HepG2 (cell line): ENCODE measurements at regions not wholly inside any gene's neighbourhood (a gene's known extent, or its start where the extent isn't known, plus 50 kb on each side); places are given as distances from the start of the nearest gene placed in this dataset.

Source experiments
- ATF2 ChIP-seq: sonication (generic); formaldehyde crosslinking; IDR thresholded peaks from 2 replicates; pipeline ENCODE4 v1.4.0; 2020; ENCODE audit warnings: missing genetic modification reagents
- CBFB ChIP-seq: sonication (generic); formaldehyde crosslinking; IDR thresholded peaks from 2 replicates; pipeline ENCODE4 v1.4.0; 2020; ENCODE audit warnings: missing genetic modification reagents
- CEBPB ChIP-seq: IDR thresholded peaks from 2 replicates; pipeline ENCODE4 v1.6.1; 2011; ENCODE audit warnings: low read depth, low read length, improper control_type of control experiment, borderline replicate concordance
- IRF2 ChIP-seq: IDR thresholded peaks from 2 replicates; pipeline ENCODE4 v1.6.1; 2018; ENCODE audit warnings: missing genetic modification reagents, missing compliant biosample characterization
- ISL2 ChIP-seq: sonication (generic); formaldehyde crosslinking; IDR thresholded peaks from 2 replicates; pipeline ENCODE4 v1.5.0; 2020; ENCODE audit warnings: missing genetic modification reagents
- KLF15 ChIP-seq: sonication (generic); formaldehyde crosslinking; IDR thresholded peaks from 2 replicates; pipeline ENCODE4 v1.8.1; 2023; ENCODE audit warnings: borderline replicate concordance, mild to moderate bottlenecking, inconsistent platforms, missing genetic modification reagents, mixed read lengths
- KMT2B ChIP-seq: IDR thresholded peaks from 2 replicates; pipeline ENCODE4 v1.6.1; 2016; ENCODE audit warnings: missing genetic modification reagents, missing compliant biosample characterization
- NR2C2 ChIP-seq: sonication (generic); formaldehyde crosslinking; IDR thresholded peaks from 2 replicates; pipeline ENCODE4 v1.4.0; 2020; ENCODE audit warnings: missing genetic modification reagents, mild to moderate bottlenecking, moderate library complexity, borderline replicate concordance
- PAX8 ChIP-seq: sonication (generic); formaldehyde crosslinking; IDR thresholded peaks from 2 replicates; pipeline ENCODE4 v1.8.0; 2022; ENCODE audit warnings: mild to moderate bottlenecking, missing genetic modification reagents, borderline replicate concordance
- PLRG1 ChIP-seq: fragments of 450-650 bp; conservative IDR thresholded peaks from 2 replicates; pipeline ENCODE4 v1.6.1; 2016
- SNAPC4 ChIP-seq: sonication (generic); formaldehyde crosslinking; IDR thresholded peaks from 2 replicates; pipeline ENCODE4 v1.4.0; 2020; ENCODE audit warnings: mild to moderate bottlenecking, missing genetic modification reagents
- SOX13 ChIP-seq, 3 experiments: fragments of 450-650 bp in 1 of 3; sonication (generic) in 1 of 3; formaldehyde crosslinking in 1 of 3; IDR thresholded peaks in 2 of 3; conservative IDR thresholded peaks in 1 of 3; 2 replicates each; pipeline versions ENCODE4 v1.5.0 to v1.6.1; 2016 to 2020; ENCODE audit warnings: antibody characterized with exemption in 1 of 3, mild to moderate bottlenecking in 1 of 3, missing compliant biosample characterization in 1 of 3, missing genetic modification reagents in 1 of 3, moderate library complexity in 1 of 3
- SYNCRIP ChIP-seq: fragments of 200-400 bp; formaldehyde crosslinking; IDR thresholded peaks from 2 replicates; pipeline ENCODE4 v1.6.1; 2018; ENCODE audit warnings: mild to moderate bottlenecking, low read depth, low read length; ENCODE audit not compliant: insufficient read depth
- TEAD3 ChIP-seq: optimal IDR thresholded peaks from 2 replicates; pipeline ENCODE3; 2016; ENCODE audit warnings: borderline replicate concordance
- TFDP2 ChIP-seq: sonication (generic); formaldehyde crosslinking; IDR thresholded peaks from 2 replicates; pipeline ENCODE4 v1.4.0; 2020; ENCODE audit warnings: missing genetic modification reagents
- ZKSCAN8 ChIP-seq: IDR thresholded peaks from 2 replicates; pipeline ENCODE4 v1.6.1; 2016; ENCODE audit warnings: borderline replicate concordance, missing genetic modification reagents, missing compliant biosample characterization
- ZNF136 ChIP-seq: sonication (generic); formaldehyde crosslinking; IDR thresholded peaks from 2 replicates; pipeline ENCODE4 v1.8.1; 2022; ENCODE audit warnings: low read depth, mild to moderate bottlenecking, moderate library complexity, missing genetic modification reagents
- ZNF337 ChIP-seq: sonication (generic); formaldehyde crosslinking; IDR thresholded peaks from 2 replicates; pipeline ENCODE4 v1.5.1; 2020; ENCODE audit warnings: missing genetic modification reagents, low read depth, mild to moderate bottlenecking, borderline replicate concordance
- ZNF350 ChIP-seq: sonication (generic); formaldehyde crosslinking; IDR thresholded peaks from 2 replicates; pipeline ENCODE4 v1.4.0; 2020; ENCODE audit warnings: mild to moderate bottlenecking, low read depth, missing genetic modification reagents, borderline replicate concordance
- ZNF510 ChIP-seq: sonication (generic); formaldehyde crosslinking; IDR thresholded peaks from 2 replicates; pipeline ENCODE4 v1.4.0; 2020; ENCODE audit warnings: low read depth, mild to moderate bottlenecking, missing genetic modification reagents
- ZNF567 ChIP-seq: sonication (generic); formaldehyde crosslinking; IDR thresholded peaks from 2 replicates; pipeline ENCODE4 v1.8.1; 2023; ENCODE audit warnings: mild to moderate bottlenecking, missing genetic modification reagents, borderline replicate concordance
- ZNF768 ChIP-seq: sonication (generic); formaldehyde crosslinking; IDR thresholded peaks from 2 replicates; pipeline ENCODE4 v1.4.0; 2020; ENCODE audit warnings: missing genetic modification reagents
- ZNF773 ChIP-seq: sonication (generic); formaldehyde crosslinking; IDR thresholded peaks from 2 replicates; pipeline ENCODE4 v1.4.0; 2020; ENCODE audit warnings: missing genetic modification reagents, borderline replicate concordance

GRCh38 chr15:53197426-53197839, 407.3 kb upstream of the ONECUT1 start (continued):
- TF ChIP-seq SOX13 (IDR thresholded peaks at IDR 0.05) (no peak), SOX13 (CRISPR knock-in tag; conservative IDR thresholded peaks at IDR 0.05 in 1 of 2, IDR thresholded peaks at IDR 0.05 in 1 of 2) (peak in 1 of 2 experiments; percentile 47; a peak in 1 of 4 replicates), ZNF136 (CRISPR knock-in tag) (no peak), TEAD3 (peak; percentile 99), NR2C2 (CRISPR knock-in tag) (no peak), PAX8 (CRISPR knock-in tag) (no peak), KMT2B (CRISPR knock-in tag) (0 out of 2 replicates have a peak, but pooled peaks have one; percentile 48), SNAPC4 (CRISPR knock-in tag) (no peak), KLF15 (CRISPR knock-in tag) (no peak), CEBPB (no peak), PLRG1 (no peak), ZKSCAN8 (CRISPR knock-in tag) (no peak; the same call in 1 of the 2 replicates), ISL2 (peak; percentile 63; the same call in 1 of the 2 replicates), ZNF768 (CRISPR knock-in tag) (peak; percentile 44; the same call in 1 of the 2 replicates), ZNF350 (CRISPR knock-in tag) (0 out of 2 replicates have a peak, but pooled peaks have one; percentile 33), ZNF567 (CRISPR knock-in tag) (no peak), IRF2 (CRISPR knock-in tag) (no peak), ZNF510 (no peak), ZNF773 (CRISPR knock-in tag) (no peak), TFDP2 (CRISPR knock-in tag) (peak; percentile 53; the same call in 1 of the 2 replicates), SYNCRIP (no peak), CBFB (CRISPR knock-in tag) (no peak), ZNF337 (CRISPR knock-in tag) (no peak), ATF2 (CRISPR knock-in tag) (0 out of 2 replicates have a peak, but pooled peaks have one; percentile 21)
